GM18907 (cell line): ENCODE measurements at regions not wholly inside any gene's neighbourhood (a gene's known extent, or its start where the extent isn't known, plus 50 kb on each side); places are given as distances from the start of the nearest gene placed in this dataset.

Source experiments
- ATAC-seq: cut with Tn5 transposase; IDR thresholded peaks from one replicate; pipeline ENCODE4 v1.9.1; 2021; ENCODE audit warnings: mild to moderate bottlenecking, moderate library complexity; ENCODE audit not compliant: unreplicated experiment

DNA sequence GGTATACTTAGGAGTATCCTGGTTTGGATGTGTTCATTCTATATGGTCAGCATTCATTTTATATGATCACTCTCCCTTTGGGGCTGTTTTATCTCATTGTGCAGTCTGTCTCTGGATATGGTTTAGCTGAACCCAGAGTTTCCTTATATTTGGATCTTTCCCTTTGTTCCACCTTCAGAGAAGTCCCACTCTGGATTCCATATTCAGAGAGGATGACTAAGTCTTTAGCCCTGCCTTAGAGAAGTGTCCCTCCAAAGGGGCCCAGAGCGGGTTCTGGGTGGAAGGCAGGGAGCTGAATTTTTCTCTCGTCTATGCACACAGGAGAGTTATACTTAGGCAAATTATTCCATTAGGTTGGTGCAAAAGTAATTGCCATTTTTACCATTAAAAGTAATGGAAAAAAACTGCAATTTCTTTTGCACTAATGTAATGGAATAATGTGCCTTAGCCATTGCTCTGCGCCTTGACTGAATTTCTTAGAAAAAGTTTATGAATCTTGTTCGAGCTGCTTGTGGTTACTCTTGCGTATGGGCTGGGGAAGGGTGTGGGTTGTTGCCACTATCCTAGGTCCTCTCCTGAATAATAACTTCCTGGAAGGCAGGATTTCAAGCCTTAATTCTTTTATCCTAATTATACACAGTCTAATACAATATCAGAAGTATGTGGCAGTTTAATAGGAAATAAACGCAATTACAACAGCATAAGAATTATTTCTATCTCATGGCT, 74.2 kb upstream of the MTPN start:
- no peak for ATAC-seq

DNA sequence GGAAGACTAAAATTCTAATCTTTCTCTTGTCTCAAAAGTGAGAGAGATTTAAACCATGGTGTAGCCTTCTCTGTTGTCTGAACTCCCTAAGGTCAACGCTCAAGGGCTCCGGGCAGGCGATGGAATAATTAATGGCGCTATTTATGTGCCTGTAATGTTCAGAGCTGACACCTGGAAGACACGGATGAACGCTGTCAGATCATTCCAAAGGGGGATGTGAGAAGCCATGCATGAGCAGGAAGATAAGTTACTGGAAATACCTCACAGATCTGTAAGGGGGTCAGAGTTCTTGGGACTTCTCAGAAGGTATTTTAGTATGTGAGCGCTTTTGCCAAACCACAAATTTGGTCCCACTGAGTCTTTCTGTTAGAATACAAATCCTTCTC, 73.3 kb upstream of the MTPN start:
- ATAC-seq, result no peak

DNA sequence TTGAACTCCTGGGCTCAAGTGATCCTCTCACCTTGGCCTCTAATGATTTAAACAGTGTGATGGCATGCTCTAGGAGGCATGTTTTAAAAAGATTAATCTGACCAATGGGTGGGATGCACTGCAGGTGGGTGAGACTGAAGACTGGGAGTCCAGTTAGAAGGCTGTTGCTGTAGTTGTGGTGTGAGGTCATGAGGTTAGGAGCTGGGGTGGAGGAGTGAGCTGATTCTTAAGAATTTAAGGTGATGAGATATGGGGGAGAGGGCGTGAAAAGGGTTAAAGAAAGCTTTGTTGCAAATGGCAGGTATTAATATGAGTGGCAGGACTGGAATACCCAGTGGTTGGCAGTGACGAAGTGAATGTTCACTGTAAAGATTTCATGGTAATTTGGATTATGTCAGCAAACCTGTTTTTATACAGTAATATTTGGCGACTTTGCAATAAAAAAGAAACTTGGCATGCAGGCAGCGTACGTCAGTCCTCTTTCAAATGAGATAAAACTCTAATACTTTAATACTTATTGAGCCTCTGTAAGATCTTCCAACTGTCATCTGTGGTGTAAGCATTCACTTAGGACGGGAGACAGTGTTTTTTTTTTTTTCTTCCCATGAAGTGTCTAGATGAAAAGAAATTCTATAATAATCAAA, 72.8 kb upstream of the MTPN start:
- ATAC-seq, result no peak

DNA sequence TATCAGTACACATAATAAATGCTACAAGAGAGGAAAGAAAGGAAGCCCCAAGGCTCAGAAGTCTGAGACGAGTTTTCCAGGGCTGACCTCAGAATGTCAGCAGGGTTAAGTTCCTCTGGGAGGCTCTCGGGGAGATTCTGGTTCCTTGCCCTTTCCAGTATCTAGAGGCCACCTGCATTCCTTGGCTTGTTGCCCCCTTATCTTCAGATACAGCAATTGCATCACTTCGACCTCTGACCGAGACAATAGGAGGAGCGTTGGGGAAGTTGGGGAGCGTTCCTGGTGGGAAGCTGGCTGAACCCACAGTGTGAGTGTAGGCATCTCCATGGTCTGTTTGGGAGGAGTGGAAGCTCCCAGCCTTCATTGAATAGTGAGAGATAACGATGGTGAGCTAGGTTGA, 72.0 kb upstream of the MTPN start:
- ATAC-seq, result no peak

DNA sequence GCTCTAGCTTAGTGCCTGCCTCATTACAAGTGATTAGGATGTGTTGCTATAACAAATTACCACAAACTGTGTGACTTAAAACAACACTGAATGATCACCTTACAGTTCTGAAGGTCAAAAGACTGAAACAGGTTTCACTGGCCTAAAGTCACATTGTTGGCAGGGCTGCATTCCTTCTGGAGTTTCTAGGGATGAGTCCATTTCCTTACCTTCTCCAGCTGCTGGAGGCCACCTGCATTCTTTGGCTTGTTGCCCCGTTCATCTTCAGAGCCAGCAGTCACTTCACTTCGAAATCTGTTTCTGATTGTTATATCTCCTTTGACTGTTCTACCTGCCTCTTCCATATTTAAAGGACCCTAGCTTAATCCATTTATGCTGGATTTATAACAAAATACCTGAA, 69.4 kb upstream of the MTPN start:
- no peak for ATAC-seq

DNA sequence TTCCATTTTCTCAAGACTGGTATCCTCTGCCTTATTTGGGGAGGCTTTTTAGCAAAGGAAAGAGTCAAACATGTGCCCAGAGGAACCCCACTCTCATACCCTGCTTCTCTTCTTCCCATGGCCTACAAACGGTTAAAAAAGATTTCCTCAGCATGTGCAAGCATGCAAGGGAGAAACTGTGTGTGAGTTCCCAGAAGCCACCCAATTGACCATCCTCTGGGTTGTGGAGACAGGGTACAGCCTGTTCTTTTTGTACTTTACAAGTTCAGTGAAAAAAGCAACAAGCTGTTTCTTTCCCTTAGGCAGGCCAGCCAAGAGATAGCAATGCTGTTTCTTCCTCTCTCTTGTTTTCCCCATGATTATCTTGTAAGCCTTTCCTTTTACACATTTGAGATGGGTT, 68.8 kb upstream of the MTPN start:
- ATAC-seq, result no peak

DNA sequence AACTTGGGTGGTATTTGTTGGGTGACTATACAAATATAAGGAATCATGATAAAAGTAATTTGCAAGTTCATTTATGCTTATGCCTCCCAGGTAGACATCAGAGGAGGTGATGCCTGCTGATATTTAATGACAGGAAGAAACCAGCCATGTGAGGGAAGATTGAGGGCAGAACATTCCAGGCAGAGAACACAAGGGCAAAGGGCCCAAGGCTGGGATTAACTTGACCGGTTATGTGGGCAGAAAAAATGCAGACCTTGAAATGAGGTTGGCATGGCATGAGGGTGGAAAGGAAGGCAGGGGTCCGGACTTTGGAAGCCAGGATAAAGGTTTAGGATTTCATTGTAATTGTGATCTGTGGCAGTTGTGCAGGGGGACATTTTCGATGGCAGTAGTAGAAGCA, 68.0 kb upstream of the MTPN start:
- no peak for ATAC-seq

DNA sequence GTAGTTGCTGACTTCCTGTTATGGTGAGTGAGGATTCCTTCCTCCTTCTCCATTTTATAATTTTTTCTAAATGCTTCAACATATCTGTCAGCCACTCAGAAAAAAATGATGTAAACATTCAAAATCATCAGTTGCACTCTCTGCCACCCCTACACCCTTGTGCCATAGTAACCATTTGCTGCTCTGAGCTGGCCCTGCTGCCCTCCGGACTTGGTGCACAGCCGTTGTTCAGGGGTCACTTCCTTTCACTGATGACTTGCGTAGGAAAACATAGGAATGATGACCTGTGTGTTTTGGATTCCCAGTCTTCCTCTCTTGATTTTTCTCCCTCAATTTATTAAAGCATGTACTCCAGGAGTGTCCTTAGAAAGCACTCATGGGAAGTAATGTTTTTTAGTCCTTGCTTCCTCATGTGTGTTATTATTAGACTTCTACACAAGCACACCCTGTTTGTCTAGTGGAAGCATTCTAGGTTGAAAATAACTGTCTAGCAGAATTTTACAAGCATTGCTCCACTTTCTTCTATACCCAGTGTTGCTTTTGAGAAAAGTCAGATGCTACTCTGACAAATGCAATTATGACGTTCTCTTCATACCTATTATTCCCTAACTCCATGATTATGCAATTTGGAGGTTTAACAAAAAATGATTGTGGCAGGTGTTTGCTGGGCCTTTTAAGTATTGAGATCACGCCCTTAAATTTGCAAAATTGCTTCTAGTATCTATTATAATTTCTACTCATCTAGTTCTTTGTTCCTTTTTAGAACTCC, 62.6 kb upstream of the MTPN start:
- ATAC-seq, result no peak

DNA sequence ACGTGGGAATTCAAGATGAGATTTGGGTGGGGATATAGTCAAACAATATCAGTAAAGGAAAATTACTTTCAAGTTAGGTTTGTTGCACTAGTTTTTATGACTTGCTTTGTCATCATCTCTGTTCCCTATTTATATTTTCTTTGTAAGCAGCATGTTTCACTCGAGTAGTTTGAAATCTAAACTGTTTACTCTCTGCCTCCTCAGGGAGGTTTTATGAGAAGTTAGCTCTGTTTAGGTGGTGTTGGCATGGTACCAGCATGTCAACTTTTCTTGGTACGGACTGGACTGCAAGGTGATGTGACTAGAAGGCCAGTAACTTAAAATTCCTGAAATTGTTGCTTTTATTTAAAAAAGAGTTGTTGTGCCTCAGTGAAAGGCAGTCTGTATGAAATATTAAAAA, 59.2 kb upstream of the MTPN start:
- no peak for ATAC-seq

DNA sequence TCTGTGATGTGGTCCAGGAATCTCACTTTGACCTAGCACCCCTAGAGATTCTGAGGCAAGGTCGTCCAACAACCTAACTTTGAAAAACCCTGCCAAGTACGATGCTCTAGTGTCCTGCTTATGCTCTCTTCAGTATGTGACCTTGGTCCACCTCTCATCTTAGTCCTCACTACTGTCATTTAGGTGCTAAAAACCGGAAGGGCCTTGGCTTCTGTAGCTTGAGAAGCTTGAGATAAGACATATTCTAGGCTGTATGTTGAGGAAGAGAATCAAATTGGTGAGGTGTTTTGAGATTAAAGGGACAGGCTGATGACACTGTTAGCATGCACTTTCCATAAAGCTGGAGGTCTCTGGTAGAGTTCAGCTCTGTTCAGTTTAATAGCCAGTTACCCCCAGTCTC, 57.0 kb upstream of the MTPN start:
- no peak for ATAC-seq

DNA sequence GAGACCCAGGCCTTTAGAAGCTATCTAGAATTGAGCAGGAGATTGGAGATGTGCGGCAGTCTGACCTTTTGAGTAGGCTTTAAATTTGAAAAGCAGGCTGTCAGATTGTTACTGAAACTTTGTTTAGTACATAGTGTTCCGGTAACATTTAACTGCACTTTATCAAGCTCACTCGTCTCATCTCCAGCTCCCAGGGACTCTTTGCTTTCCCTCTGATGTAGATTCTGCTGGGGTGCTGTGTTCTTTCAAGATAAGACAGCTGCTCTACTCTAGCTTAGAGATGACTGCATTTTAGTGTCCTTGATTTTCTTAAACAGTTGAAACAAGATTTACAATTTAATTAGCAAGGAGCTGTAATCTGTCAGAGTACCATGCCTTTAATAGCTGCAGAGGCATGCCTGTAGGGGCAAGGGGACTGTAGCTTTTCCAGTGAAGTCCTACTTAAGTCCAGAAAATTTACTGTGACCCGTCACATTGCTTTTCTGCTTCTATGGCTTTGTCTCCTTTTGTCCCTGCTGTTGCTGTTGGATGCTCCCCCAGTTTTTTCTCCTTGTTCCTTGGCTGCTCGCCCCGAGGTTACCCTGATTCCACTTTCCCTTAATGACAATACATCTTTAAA, 56.4 kb upstream of the MTPN start:
- no peak for ATAC-seq

DNA sequence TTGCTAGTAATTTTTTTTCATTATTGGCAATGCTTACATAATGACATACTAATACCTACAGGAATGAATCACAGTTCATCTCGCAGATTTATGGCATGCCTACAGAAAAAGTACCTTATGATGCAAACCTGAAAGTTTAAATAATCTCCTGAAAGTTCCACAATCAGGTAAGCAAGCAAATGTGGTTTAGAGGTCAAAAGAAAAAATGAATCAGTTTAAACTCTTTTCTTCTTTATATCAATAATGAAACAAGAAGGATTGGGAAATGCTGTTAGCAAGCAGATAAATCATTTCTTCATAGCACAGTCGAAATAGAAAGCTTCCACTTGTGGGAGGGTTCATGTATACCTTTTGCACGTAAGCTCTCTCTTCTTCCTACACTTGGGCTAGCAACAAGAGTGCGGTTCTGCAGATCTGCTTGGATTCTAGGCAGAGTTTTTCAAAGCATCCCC, 53.7 kb upstream of the MTPN start:
- peak; percentile 94 for ATAC-seq

DNA sequence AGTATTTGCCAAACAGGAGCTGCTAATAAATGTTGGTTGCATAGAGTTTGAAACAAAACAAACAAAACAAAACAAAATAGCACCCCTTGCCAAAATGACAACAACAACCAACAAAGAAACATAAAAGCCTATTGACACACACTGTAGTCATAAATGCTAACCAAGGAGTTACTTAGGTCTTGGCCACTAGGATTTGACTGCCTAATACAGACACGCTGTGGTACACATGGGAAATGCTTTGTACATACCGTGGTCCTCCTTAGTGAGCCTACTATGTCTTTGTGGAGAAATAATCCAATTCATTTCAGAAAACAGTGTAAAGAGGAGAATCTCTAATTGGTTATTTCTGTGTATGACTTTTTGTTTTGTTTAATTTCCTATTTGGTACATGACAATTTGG, 53.2 kb upstream of the MTPN start:
- peak; percentile 19 for ATAC-seq

DNA sequence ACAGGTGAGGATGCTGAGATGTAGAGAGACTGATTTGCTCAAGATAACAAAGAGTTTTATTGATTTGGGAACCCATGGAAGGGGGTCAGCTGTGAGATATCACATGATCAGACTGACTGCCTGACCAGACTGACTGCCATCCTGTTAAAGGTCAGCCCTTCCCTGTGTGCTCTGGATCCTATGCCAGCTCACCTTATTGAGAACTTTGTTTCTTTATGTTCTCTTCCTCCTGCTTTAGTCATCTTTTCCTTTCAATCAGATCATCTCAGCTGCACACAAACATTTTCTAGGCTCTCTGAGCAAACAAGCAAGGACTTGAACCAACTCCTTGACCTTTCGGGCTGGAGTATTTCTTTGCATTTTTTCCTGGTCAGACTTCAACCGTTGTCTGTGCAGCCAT, 50.0 kb upstream of the MTPN start:
- no peak for ATAC-seq
